Gastrocnemius medialis (tissue), 4 donors: ENCODE measurements at regions not wholly inside any gene's neighbourhood (a gene's known extent, or its start where the extent isn't known, plus 50 kb on each side); places are given as distances from the start of the nearest gene placed in this dataset.

Experiments
- ATAC-seq, 2 donors: fragments of 150-250 bp; one replicate each; pipeline ENCODE4 v1.9.1; 2016
- DNase-seq, 2 donors: peaks; one replicate each; pipeline ENCODE4 v3.0.0-alpha.2; 2019
- H3K27ac ChIP-seq, 4 donors: fragments of 200-600 bp; sonication (generic); 1 replicate in 1 of 4; 2 replicates in 3 of 4; pipeline ENCODE4 v1.5.1; 2016 to 2018; ENCODE audit warnings: mild to moderate bottlenecking in 2 of 4, moderate library complexity in 1 of 4
- H3K27me3 ChIP-seq, 3 donors: fragments of 200-600 bp; sonication (generic) in 2 of 3; 1 replicate in 1 of 3; 2 replicates in 2 of 3; pipeline versions ENCODE4 v1.5.1 to v1.6.0; 2016 to 2019; ENCODE audit warnings: mild to moderate bottlenecking in 1 of 3, moderate library complexity in 1 of 3
- H3K36me3 ChIP-seq, 2 donors: fragments of 200-600 bp; sonication (generic) in 1 of 2; one replicate each; pipeline ENCODE4 v1.5.1; 2017 to 2018
- H3K4me1 ChIP-seq, 2 donors: fragments of 200-600 bp; sonication (generic) in 1 of 2; one replicate each; pipeline ENCODE4 v1.5.1; 2016 to 2017; ENCODE audit warnings: mild to moderate bottlenecking in 2 of 2
- H3K4me3 ChIP-seq, 4 donors: fragments of 200-600 bp; sonication (generic) in 3 of 4; 1 replicate in 1 of 4; 2 replicates in 3 of 4; pipeline ENCODE4 v1.5.1; 2016 to 2019; ENCODE audit warnings: mild to moderate bottlenecking in 2 of 4
- H3K9me3 ChIP-seq, 3 donors: fragments of 200-600 bp; sonication (generic) in 2 of 3; 1 replicate in 1 of 3; 2 replicates in 2 of 3; pipeline ENCODE4 v1.5.1; 2016 to 2019
- POLR2A ChIP-seq, 2 donors: fragments of 450-650 bp; IDR thresholded peaks; one replicate each; pipeline ENCODE4 v1.6.1; 2017; ENCODE audit warnings: antibody characterized with exemption in 2 of 2, mild to moderate bottlenecking in 2 of 2, moderate library complexity in 2 of 2
- in situ Hi-C, 4 donors: fragments of 200-750 bp; cut with MboI; loops; one replicate each; pipeline versions ENCODE4 v1.15.0 to v1.8.0; 2017; ENCODE audit warnings: low sequenced_read_pairs in 4 of 4
- intact Hi-C: fragments of 100-400 bp; cut with DNase I; formaldehyde crosslinking; loops from one replicate; pipeline ENCODE4 v1.15.1; 2023; ENCODE audit warnings: low total_unique reads
- TF ChIP-seq, protein P1 (sequence below), 5 experiments: fragments of 450-650 bp in 3 of 5; fragments of 200-600 bp in 2 of 5; sonication (generic) in 2 of 5; IDR thresholded peaks in 4 of 5; conservative IDR thresholded peaks in 1 of 5; 1 replicate in 4 of 5; 2 replicates in 1 of 5; pipeline ENCODE4 v1.5.1; 2016 to 2019; ENCODE audit warnings: antibody characterized with exemption in 5 of 5, mild to moderate bottlenecking in 3 of 5, moderate library complexity in 3 of 5

DNA sequence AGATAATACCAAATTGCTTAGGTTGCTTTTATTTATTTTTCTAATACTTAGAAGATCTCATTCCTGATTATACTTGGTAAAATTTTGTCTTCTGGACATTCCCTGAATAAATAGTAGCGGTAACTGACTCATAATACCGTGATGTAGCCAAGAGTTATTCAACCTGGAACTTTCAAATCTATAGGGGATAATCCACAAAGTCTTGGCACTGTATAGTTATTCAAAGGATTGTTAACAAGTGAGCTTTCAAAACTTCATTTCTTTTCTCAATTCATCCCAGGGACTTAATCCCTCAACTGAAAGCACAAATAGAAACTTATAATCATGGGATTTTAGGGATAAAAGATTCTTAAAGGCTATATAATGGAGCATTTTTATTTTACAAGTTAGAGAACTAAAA is 1383.3 kb downstream of the FAM133A start:
- Histone ChIP-seq H3K4me1 (no peaks in the 10 kb centered on the region), H3K4me3 (no peak overlapping the region), H3K9me3 (no peaks in the 10 kb centered on the region), H3K36me3 (no peaks in the 10 kb centered on the region), H3K27me3 (no peaks in the 10 kb centered on the region), H3K27ac (no peak overlapping the region)
- no peak for TF ChIP-seq POLR2A (IDR thresholded peaks at IDR 0.05)
- TF ChIP-seq, protein P1, sequence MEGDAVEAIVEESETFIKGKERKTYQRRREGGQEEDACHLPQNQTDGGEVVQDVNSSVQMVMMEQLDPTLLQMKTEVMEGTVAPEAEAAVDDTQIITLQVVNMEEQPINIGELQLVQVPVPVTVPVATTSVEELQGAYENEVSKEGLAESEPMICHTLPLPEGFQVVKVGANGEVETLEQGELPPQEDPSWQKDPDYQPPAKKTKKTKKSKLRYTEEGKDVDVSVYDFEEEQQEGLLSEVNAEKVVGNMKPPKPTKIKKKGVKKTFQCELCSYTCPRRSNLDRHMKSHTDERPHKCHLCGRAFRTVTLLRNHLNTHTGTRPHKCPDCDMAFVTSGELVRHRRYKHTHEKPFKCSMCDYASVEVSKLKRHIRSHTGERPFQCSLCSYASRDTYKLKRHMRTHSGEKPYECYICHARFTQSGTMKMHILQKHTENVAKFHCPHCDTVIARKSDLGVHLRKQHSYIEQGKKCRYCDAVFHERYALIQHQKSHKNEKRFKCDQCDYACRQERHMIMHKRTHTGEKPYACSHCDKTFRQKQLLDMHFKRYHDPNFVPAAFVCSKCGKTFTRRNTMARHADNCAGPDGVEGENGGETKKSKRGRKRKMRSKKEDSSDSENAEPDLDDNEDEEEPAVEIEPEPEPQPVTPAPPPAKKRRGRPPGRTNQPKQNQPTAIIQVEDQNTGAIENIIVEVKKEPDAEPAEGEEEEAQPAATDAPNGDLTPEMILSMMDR (IDR thresholded peaks at IDR 0.05 in 4 of 5, conservative IDR thresholded peaks at IDR 0.05 in 1 of 5), result no peak
- in situ Hi-C loops, result no loop called here
- ATAC-seq, result no peak
- no peak for DNase-seq
- intact Hi-C loops, result no loop called here

DNA sequence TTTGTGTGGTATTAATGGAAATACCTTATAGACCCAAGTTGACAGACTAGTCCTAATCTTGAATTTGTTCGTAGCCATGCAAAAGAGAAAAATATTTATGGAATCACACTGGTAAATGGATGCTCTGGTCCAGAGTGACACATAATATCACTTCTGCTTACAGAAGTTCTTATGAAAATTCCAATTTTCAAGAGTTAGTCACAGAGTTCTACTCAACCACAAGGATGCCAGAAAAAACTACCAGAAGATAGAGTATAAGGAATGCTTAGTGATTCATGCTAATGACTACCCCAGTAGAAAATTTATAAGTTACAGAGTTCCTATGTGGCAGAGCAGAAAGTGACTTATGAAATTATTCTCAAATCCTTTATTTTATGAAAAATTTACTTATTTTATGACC is 1384.8 kb downstream of the FAM133A start:
- H3K36me3 ChIP-seq, result no peaks in the 10 kb centered on the region
- in situ Hi-C loops (no loop called here), intact Hi-C loops (no loop called here)
- DNase-seq (no peak), ATAC-seq (no peak)
- no peaks in the 10 kb centered on the region for H3K9me3 ChIP-seq
- H3K27ac ChIP-seq, result no peak overlapping the region
- TF ChIP-seq POLR2A (IDR thresholded peaks at IDR 0.05), result no peak
- no peak overlapping the region for H3K4me3 ChIP-seq
- H3K27me3 ChIP-seq, result no peaks in the 10 kb centered on the region
- H3K4me1 ChIP-seq, result no peaks in the 10 kb centered on the region

DNA sequence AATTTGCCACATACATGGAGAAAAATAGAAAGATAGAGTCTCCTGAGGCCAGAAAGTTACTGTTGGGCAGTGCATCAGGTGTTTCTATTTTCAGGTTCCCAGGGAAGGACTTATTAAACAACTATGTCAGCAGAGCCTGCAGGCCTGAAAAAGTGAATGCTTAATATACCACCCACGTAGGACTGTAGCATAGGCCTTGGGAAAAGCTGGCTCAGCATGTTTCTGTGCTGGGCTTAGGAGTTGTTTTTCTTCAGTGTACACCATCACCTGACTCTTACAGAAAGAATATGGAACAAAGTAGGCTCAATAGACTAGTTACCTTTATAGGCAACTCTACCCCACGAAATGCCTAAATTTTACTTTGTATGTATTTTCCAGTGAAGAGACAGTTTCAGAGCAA is 1385.9 kb downstream of the FAM133A start:
- Histone ChIP-seq H3K27ac (no peak overlapping the region), H3K36me3 (no peaks in the 10 kb centered on the region), H3K9me3 (no peaks in the 10 kb centered on the region), H3K4me1 (no peaks in the 10 kb centered on the region), H3K27me3 (no peaks in the 10 kb centered on the region), H3K4me3 (no peak overlapping the region)
- intact Hi-C loops, result no loop called here
- ATAC-seq (no peak), DNase-seq (no peak)
- TF ChIP-seq, protein P1 (IDR thresholded peaks at IDR 0.05 in 4 of 5, conservative IDR thresholded peaks at IDR 0.05 in 1 of 5), result no peak
- TF ChIP-seq POLR2A (IDR thresholded peaks at IDR 0.05), result no peak
- in situ Hi-C loops, result no loop called here

DNA sequence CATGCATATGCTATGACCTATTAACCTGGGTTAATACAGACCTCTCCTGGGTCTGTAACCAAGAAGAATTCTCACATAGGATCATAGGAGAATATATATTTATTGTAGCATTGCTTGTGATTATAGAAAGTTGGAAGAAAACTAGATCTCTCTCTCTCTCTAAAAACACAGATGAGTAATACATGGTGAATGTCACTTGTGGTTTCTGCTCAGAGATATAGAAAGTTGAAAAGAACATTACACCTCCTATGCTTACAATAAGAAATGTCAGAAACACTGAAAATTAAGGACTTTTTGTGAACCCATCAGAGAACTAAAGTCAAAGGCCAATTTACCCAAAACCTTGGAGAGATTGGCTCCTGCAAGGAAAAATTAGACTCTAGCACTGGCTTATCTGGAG is 1389.5 kb downstream of the FAM133A start:
- Histone ChIP-seq H3K27me3 (no peaks in the 10 kb centered on the region), H3K4me1 (no peaks in the 10 kb centered on the region), H3K9me3 (no peaks in the 10 kb centered on the region), H3K36me3 (no peaks in the 10 kb centered on the region), H3K4me3 (no peak overlapping the region), H3K27ac (no peak overlapping the region)
- TF ChIP-seq, protein P1 (IDR thresholded peaks at IDR 0.05 in 4 of 5, conservative IDR thresholded peaks at IDR 0.05 in 1 of 5), result no peak
- TF ChIP-seq POLR2A (IDR thresholded peaks at IDR 0.05), result no peak
- intact Hi-C loops (no loop called here), in situ Hi-C loops (no loop called here)
- DNase-seq, result no peak
- no peak for ATAC-seq

DNA sequence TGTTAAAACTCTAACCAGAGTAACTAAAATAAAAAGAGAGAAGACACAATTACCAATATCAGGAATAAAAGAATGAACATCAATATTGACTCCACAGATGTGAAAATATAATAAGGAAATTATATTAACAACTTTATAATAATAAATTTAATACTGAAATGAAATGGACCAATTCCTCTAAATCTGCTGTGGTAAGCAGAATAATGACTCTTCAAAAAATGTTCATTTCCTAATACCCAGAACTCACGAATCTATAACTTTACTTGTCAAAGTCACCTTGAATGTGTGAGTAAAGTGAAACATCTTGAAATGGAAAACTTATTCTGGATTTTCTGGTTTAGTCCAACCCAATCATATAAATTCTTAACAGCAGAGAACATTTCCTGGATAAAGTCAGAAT is 1391.1 kb downstream of the FAM133A start:
- Histone ChIP-seq H3K9me3 (no peaks in the 10 kb centered on the region), H3K36me3 (no peaks in the 10 kb centered on the region), H3K4me1 (no peaks in the 10 kb centered on the region), H3K27ac (no peak overlapping the region), H3K4me3 (no peak overlapping the region), H3K27me3 (no peaks in the 10 kb centered on the region)
- no peak for TF ChIP-seq POLR2A (IDR thresholded peaks at IDR 0.05)
- TF ChIP-seq, protein P1 (IDR thresholded peaks at IDR 0.05 in 4 of 5, conservative IDR thresholded peaks at IDR 0.05 in 1 of 5), result no peak
- ATAC-seq, result no peak
- intact Hi-C loops (no loop called here), in situ Hi-C loops (no loop called here)
- no peak for DNase-seq
